GM21528 (cell line): ENCODE measurements at regions not wholly inside any gene's neighbourhood (a gene's known extent, or its start where the extent isn't known, plus 50 kb on each side); places are given as distances from the start of the nearest gene placed in this dataset.

ENCODE experiments used
- ATAC-seq: cut with Tn5 transposase; IDR thresholded peaks from one replicate; pipeline ENCODE4 v1.9.1; 2021; ENCODE audit warnings: mild to moderate bottlenecking, moderate library complexity; ENCODE audit not compliant: unreplicated experiment, low FRiP score

DNA sequence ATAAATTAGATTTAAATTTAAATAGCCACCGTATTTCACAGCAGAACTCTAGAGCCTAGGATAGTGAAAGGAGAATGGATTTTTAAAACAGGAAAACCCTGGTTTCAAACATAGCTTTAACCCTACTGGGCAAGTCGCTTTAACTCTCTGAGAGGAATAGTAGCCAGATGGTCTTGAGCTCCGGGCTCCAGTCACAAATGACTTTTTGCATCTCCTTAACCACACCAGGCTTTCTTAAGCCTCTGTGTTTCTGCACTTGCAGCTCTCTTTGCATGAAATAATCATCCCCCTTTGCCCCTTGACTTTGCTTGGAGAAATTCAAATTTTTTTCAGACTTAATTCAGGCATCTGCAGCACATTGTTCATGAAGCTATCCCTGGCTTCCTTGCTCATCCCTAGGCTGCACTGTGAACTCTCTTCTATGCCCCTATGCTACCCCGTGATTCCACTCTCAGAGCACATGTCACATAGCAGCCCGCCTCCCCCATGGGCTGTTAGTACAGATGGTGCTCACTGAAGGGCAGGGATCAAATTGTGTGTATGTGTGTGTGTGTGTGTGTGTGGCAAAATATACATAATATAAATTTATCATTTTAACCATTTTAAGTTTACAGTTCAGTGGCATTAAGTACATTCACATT, 68.8 kb upstream of the DAB1 start:
- ATAC-seq = no peak

GRCh38 chr1:57489358-57490036, 65.6 kb upstream of the DAB1 start:
- ATAC-seq = no peak

- ATAC-seq = no peak
Measured at GRCh38 chr1:57485643-57486042, 61.8 kb upstream of the DAB1 start.

GRCh38 chr1:57483954-57484353, 60.1 kb upstream of the DAB1 start:
- ATAC-seq = no peak

DNA sequence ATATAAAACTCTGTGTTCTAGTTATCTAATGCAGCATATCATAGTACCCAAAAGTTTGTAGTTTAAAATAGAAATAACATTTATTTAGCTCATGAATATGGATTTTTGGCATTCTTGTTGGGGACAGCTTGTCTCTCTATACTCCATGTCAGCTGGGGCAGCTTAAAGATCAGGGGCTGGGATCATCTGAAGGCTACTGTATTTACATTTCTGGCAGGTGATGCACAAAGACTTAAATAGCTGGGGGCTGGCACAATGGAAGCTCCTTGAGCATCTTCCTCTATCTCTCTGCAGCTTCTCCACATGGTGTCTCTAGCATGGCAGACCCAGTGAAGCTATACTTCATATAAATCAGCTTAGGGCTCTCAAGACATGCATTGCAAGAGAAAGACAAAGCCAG, 55.6 kb upstream of the DAB1 start:
- no peak for ATAC-seq

- no peak for ATAC-seq
Measured at GRCh38 chr1:57475366-57475765, 51.5 kb upstream of the DAB1 start.

- no peak for ATAC-seq
Measured at GRCh38 chr1:57474137-57474750, 50.4 kb upstream of the DAB1 start.
